HG03571 (cell line): ENCODE measurements at regions not wholly inside any gene's neighbourhood (a gene's known extent, or its start where the extent isn't known, plus 50 kb on each side); places are given as distances from the start of the nearest gene placed in this dataset.

ENCODE experiments used
- ATAC-seq: cut with Tn5 transposase; IDR thresholded peaks from one replicate; pipeline ENCODE4 v1.9.1; 2021; ENCODE audit not compliant: unreplicated experiment

DNA sequence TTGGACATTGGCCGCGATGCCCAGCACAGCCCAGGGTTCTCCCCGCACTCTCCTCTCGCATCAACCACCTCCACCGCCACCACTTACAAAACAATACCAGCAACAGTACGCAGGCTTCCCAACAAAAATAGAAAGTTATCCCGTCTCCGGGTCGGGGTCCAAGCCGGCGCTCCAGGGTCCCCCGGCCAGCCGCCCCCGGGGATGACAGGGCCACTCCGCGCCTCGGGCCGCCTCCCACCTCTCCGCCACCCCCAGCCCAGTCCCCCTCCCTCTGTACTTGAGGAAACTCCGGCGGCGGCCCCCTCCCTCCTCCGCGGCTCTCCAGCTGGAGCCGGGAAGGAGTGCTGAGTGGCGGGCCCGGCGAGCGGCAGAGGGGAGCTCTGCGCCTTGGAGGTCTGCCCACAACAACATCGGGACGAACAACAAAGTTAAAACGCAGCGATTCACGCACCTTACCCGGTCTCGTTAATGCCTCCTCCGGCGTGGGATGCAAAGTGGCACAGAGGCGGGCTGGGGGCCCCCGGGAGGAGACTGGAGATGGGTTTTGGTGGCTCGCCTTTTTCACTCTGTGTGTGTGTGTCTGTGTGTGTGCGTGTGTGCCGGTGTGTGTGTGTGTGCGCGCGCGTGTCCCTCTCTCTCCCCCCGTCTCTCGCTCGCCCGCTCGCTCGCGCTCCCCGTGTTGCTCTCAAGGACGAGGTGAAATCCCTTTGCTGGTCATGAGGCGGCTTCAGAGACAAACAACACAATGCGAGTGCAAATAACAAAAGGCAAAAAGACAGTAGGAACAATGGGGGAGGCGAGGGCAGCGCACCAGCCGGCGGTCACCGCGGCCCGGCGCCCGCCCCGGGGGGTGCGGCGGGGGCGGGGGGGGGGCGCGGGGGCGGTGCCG is 386.8 kb downstream of the BCAT1 start:
- no peak for ATAC-seq

DNA sequence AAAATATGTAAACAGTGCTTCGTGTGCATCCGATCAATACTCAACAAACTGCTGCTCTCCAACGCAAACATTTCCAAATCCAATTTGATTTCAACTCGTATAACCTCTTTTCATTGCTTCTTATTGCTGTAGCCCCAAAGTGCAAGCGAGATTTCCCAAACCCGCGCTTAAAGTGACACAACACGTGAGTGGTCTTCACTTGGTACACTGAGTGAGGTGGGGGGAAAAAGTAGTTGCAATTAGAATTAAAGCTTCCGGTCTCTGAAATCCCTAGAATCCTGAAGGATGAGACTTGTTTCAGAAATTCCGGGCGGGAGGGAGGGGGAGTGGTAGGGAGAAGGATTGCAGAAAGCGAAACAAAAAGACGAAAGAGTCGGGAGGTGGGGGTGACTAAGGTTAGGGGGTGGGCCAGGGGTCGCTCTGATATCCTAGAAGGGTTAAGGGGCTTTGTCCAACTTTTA is 387.5 kb downstream of the BCAT1 start:
- ATAC-seq, result no peak

DNA sequence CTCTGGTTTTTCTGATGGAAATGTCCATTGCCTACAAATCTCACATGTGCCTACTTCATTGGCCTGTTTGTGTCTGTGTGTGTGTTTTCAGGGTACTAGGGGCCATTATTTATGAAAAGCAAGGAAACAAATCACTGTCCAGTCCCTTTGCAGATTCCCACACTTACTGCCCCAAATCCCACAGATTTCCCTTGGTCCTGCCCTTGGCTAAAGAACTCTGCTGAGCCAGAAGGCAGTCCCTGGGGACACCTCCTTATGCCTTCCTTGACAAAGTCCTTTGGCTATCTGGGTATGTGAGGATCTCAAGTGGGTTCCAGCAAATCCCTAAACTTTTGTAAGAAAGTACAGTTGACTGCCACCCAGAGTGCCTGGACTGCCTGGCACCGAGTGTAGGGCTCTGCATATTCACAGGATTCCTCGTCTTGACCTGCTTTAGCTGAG is 388.1 kb downstream of the BCAT1 start:
- no peak for ATAC-seq

DNA sequence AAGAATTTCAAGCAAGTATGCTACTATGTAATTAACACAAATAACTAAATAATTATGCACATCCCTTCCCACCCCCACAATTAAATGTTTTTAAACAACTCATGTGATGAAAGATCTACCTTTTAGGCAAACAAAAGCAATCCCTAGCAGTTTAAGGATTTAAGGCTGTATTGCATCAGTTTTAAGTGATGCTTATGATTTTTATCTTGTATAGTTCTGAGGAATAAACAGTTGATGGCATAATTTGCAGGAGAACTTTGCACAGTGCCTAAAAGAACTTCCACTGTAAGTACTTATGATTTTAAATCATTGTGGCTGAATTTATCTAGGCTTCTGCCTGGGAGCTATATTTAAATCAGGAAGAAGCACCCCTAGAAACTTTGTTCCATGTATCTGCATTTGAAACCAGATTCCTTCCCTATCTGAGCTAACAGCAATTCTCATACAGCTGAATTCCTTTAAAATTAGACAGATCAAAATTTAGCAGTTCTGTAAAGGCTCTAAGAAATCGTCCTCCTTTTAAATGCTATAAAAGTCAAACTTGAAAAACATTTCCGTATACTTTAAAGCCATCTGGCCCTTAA is 388.6 kb downstream of the BCAT1 start:
- no peak for ATAC-seq

DNA sequence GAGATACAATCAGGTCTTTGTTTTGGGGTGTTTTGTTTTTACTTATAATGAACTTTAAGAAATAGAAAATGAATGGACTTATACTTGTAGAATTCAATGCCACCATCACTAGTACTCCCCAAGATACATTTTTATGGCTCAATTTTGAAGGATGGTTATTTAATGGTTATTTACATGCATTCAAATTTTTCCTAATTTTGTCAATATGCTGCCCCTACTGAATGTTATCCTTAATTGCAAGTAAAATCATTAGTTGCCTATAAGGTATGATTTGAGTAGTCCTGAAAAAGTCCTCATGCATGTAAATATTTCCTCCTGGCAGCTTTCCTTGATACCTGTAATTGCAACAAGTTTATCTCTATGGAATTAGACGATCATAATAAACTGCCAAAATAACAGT is 391.2 kb downstream of the BCAT1 start:
- ATAC-seq, result no peak

DNA sequence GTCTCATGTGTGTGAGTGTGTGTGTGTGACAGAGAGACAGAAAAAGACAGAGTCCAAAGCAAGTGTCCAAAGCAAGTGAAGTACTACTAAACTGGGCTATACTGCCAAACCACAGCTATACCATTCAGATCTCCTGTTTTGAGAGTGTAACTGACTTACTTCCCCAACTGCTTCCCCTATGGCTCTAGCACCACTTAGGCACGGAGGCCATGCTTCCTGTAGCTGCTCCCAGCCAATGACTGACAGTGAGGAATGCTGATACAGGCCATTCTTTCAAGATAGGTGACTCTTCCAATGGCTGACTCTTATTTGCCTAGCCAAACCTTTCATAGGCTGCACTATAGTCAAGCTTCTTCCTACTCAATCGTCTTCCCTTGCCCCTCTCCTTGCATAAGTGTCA is 393.2 kb downstream of the BCAT1 start:
- ATAC-seq, result no peak

DNA sequence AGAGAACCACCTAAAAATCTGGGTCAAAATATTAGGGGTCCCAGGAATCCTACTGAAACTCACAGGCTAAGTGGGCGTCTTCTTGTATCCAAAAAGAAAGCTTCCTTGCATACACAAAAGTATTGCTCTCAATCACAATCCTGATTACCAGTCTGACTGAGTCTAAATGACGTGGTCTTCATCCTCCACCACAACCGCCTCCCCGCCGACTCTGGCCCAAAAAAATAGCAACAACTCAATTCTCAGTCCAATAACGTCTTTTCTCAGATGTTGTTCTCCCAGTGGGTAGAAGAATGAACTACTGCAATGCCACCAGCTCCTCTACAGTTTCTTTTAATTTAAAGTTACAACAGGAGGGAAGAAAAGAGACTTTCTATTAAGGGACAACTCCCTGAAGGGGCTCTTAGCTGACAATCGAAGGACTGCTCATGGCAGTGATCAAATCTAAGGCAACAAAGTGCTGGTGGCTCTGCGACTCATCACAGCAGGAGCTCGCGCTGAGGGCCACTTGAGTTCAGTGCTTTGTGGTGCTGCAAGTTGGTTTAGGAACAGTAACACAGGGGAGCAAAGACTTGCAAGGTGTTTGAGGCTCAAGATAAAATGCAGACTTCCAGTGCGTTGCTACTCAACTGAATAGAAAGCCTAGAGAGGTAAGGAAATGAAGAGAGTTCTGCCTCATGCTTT is 394.1 kb downstream of the BCAT1 start:
- no peak for ATAC-seq

DNA sequence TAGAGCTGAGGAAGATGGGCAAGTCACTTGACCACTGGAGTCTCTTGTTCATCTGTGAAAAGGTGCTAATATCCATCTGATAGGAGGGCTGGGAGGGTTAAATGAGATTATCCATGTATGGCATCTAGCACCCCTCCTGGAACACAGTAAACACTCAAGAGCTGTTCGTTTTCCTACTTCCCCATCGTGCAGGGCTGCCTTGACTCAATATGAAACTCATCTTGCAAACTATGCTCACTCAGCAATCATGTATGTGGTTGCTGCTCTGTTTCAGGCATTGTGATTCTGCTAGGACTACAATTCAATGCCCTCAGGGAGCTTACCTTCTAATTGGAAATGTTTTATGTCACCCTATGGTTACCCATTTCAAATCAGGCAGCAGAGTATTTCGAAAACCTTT is 395.6 kb downstream of the BCAT1 start:
- ATAC-seq, result no peak

DNA sequence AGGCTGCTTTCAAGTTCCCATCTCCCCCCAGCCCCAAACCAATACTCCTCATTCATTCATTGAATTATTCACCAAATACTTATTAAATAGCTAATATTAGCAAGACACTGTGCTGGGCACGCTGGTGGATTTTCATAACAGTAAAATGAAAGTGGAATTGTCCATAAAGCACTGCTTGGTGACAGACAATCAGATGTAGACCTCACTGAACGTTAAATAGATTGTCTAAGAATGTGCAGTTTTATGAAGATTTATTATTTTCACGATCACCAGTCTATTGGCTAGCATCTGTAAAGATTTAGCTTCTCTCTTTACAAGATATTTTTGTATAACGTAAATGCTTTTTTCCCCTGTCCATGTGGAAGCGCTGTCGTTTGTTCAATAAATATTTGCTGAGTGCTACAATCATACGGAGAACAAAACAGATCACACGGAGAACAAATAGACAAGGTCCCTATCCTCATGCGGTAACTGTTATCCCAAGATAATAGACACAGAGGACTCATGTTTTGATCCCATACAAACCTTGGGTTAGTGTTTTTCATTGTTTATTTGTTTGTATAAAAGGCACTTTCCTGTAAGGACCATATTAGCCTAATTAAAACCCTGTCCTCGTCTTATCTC is 397.6 kb downstream of the BCAT1 start:
- no peak for ATAC-seq

DNA sequence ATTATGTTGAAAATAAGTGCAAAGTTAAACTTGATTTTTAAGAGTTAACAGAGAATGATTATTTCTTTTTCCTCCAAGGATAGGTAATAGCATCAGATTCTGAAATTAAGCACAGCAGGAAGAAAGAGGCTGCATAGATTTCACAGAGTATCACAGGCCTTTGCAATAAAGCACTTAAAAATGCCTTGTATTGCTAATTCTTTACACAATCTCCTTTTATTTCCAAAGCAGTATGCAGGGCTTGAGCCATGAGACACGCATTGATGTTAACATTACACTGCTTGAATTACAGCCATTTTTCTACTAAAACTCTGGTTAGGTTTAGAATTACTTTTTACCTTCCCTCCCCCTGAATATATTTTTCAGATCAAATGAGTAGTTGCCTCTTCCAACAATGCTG is 398.3 kb downstream of the BCAT1 start:
- ATAC-seq, result no peak

DNA sequence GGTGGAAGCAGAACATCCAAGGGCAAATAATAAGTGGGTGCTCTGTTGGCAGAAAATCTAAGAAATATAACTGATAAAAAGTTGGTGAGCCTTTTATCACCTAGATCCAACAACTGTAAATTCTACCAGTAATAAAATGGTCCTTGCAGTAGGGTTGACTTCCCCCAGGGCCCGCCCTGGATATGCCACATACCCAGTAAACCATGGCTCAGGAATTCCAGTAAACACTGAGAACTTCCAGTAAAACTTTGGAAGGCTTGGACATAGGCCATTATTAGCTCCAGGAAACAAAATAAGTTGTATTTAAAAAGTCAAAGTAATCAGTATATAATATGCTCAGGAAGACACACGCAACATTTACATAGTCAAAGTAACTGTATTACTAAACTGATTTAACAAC is 402.2 kb downstream of the BCAT1 start:
- ATAC-seq, result no peak

DNA sequence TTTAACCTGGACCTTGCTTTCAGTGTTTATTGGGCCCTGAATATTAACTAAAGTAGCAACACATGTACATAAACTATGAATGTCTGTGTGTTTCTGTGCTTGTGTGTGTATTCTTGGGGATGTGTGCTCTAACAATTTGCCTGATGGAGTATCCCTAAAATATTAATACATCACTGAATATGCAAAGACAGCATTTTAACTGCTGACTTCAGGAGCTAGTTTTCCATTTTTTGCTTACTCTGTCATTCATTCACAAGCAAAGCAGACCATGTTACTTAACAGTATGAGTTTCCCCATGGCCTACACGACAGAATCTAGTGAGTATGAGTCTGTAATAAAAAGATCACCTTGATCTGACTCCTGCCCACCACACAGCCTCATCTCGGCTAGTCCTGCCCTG is 402.8 kb downstream of the BCAT1 start:
- no peak for ATAC-seq

DNA sequence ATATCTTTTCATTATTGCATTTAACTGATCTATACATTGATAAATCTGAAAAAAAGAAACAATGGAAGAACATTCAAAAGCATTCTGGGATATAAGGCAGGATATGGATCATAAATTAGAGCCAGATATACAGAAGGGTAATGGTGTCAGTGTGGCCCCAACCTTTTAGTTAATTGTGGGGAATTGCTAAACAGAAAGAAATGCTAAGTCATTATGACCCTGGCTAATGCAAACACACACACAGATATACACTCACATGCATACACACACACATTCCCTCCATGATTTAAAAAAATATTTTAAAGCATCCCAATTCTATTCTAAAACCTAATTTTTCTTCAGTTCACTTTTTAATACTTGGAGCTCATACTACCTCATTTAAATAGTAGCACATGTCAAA is 404.5 kb downstream of the BCAT1 start:
- no peak for ATAC-seq

DNA sequence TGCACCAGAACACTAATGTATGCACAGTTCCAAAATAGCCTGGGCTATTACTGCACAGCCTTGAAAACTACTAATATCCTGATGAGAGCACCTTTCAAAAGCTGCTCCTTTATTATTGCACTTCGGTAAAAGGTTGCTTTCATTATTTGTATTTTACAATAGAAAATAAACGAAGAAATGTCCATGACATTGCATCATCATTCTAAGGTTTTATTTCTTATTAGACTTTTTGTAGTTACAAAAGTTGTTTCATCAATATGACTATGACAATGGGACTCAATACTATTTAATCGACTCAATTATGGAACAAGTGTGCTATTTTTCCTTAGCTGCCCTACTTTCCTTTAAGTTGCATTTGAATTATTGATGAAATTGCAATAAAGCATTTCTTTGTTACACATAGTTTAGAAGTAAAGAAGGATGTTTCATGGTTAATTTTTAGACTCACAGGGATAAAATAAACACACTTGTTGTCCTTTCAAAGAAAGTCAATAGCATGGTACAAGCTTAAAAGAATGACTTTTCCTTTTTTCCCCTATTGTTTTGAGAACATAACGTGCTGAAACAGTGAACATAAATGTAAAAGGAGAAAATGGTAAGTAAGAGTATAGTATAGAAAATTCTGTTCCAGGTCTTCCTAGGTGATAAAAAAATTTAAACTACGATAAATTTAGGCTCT is 407.6 kb downstream of the BCAT1 start:
- no peak for ATAC-seq

DNA sequence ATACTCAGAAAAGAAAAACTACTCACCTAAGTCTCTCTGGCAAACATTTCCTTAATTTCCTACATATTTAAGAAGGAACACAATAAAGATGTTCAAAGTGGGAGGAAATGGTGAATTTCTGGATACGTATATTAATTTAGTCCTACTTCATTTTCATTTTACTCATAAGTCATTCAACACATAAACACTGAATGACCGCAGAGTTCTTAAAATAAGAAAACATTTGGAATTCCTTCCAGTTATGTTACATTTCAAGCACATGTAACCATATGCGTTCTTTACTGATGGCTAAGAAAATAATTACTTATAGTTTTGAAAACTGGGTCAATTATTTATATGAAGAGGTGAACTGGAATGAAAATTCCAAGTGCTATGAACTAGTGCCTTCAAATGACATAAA is 409.3 kb downstream of the BCAT1 start:
- ATAC-seq, result no peak

DNA sequence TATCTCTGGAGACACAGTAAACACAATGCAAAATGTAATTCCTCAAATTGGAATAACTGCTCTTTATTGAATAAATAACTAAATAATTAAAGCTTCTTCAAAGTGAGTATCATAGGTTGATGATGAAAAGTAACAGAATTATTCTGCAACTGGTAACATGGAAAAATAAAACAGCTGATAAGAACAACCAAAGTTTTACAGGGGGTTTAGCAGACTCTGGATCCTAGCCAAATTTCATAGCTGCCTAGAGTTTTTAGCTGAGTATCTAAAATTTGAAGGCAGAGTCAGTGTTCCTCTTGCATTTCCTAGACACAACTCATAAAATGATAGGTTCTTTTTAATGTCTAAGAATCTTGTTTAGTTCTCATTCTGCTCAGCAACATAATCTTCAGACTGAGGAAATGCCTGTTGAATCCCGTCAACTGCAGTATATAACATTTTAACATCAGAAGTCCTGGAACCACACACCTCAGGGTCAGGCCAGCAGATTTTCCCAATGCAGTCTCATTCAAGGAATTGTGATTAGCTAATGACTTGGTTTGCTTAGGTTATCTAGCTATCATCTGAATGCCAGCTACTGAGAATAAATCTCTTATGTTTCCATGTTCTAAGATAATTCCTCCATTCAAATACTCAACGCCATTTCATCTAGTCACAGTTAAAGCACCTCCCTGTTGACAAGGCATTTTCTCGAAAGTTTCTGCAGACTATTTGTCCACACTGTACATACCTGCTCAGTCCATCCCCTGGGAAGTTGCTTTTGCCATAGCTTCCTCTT is 411.6 kb downstream of the BCAT1 start:
- ATAC-seq, result no peak

DNA sequence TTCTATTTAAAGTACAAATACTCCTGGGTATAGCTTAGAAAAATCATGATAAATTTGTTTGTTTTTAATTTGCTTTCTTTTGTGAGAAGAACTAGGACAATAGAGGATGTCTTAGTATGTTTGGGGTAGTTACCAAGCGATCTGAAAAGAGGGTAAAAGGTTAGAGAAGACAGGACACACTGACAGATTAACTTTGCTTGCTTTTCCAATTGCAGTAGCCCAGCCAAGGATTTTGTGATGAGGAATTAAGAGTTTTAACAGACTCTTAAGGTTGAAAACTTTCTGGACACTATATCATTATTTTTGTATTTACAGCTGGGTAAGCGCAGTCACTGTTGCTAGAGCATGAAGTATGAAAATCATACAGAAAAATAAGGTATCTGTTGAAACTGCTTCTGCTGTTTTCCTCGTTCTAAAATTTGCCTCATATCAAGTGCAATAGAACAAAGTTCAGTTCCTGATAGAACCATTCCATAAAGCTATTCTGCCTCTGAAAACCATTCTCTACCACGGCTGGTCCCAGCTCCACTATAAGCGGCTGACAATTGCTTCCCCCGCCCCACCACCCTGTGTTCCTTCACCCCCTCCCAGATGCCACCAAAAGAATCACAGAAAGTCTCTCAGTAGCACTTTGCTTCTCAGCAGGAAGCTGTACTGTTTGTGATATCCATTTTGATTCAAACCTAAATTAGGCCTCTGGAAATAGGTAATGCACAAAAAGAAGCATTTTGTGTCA is 413.4 kb downstream of the BCAT1 start:
- no peak for ATAC-seq

DNA sequence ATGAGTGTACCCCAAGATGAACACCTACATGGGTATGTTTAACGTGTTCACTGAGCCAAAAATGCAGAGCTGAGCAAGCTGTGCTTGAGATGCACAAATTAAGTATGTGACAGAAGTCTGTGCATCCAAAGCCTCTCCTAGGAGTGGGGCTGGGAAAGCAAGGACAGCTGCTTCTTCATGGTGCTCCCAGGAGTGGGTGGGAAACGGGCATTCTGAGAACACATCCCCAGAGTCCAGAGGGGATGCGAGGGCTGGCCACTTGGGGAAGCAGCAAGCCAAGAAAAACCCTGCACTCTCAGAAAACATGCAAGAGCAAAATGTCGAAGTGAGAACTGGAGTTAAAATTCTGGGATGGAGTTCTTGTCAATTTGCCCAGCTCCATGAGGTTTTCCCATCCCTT is 414.3 kb downstream of the BCAT1 start:
- no peak for ATAC-seq

DNA sequence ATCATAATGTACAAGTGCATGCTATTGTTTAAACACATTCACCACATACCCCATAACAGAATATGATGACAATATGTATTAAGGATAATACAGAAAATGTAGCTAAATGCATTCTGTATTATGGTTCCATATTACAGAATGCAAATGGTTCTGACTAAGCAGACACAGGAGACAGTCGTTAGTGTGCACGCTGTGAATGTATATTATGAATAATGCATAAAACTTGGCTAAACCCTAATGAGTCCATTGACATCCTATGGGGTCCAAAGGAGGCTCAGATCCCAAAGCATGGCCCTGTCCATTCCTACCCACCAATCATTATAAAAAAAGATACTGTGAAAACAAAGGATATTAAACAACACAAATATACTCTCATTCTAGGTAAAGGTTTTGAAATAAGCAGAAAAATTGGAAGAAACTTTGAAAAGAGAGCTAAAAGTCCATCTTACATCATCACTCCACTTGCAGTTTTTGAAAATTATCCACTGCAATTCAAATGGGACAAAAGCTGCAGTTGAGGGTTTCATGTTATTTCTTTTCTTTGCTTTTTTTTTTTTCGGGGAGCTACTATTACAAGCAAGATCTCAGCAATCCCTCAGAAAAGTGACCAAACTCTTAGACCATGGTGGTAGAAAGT is 415.1 kb downstream of the BCAT1 start:
- ATAC-seq, result no peak
